Gastrocnemius medialis (tissue), 4 donors: ENCODE measurements at regions not wholly inside any gene's neighbourhood (a gene's known extent, or its start where the extent isn't known, plus 50 kb on each side); places are given as distances from the start of the nearest gene placed in this dataset.

Source experiments
- CTCF ChIP-seq, 5 experiments: fragments of 450-650 bp in 3 of 5; fragments of 200-600 bp in 2 of 5; sonication (generic) in 2 of 5; IDR thresholded peaks in 4 of 5; conservative IDR thresholded peaks in 1 of 5; 1 replicate in 4 of 5; 2 replicates in 1 of 5; pipeline ENCODE4 v1.5.1; 2016 to 2019; ENCODE audit warnings: antibody characterized with exemption in 5 of 5, mild to moderate bottlenecking in 3 of 5, moderate library complexity in 3 of 5
- POLR2A ChIP-seq, 2 donors: fragments of 450-650 bp; IDR thresholded peaks; one replicate each; pipeline ENCODE4 v1.6.1; 2017; ENCODE audit warnings: antibody characterized with exemption in 2 of 2, mild to moderate bottlenecking in 2 of 2, moderate library complexity in 2 of 2

GRCh38 chr1:96968983-96969382 lies 247.4 kb downstream of the PTBP2 start:
- TF ChIP-seq CTCF (IDR thresholded peaks at IDR 0.05 in 4 of 5, conservative IDR thresholded peaks at IDR 0.05 in 1 of 5) (no peak), POLR2A (IDR thresholded peaks at IDR 0.05) (no peak)
